ENCODE measurements at regions not wholly inside any gene's neighbourhood (a gene's known extent, or its start where the extent isn't known, plus 50 kb on each side); places are given as distances from the start of the nearest gene placed in this dataset.

DNA sequence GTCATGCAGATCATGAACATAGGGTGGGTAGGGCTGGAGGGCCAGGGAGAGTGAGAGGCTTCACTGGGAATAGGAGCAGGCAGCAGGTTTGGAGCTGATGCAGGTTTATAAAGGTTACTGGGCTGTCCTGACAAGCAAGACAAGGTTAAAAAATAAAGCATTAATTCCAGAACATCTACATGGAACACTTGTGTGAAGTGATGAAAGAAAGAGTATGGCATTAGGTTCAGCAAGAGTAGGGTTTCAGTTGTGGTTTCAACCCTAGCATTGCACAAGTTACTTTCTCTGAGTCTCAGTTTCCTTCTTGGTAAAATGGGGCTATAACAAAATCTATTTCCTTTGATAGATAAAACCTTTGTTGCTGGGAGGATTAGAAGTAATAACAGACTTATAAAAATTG, 114.6 kb upstream of the SESN3 start:
- no peak overlapping the region for H3K4me3 ChIP-seq (ENCODE audit: low read depth, low read length)
- H3K27ac ChIP-seq (ENCODE audit: insufficient read depth, low read length, poor library complexity, severe bottlenecking) = no peak overlapping the region
- Mint-ChIP-seq H3K27ac (peak overlapping the region; percentile 15 to 53 (median 42)), H3K9me3 (peaks cover 1 to 15% (median 9%) of the 10 kb centered on the region in 7 donors), H3K4me1 (peaks cover 0 to 14% (median 3%) of the 10 kb centered on the region in 4 donors), H3K27me3 (no peaks in the 10 kb centered on the region), H3K4me3 (no peak overlapping the region), H3K36me3 (peaks cover 9% of the 10 kb centered on the region)
- ATAC-seq (ENCODE audit: low read depth in 2 of 2) (no peak), DNase-seq (peak in 1 of 3 donors; percentile 76)
- peaks cover 0 to 6% of the 10 kb centered on the region in 2 experiments for H3K9me3 ChIP-seq (ENCODE audit: control insufficient read depth in 2 of 2, low read length in 2 of 2)
- H3K36me3 ChIP-seq (ENCODE audit: control insufficient read depth, insufficient read depth, low read length) = no peaks in the 10 kb centered on the region
- H3K4me1 ChIP-seq (ENCODE audit: control insufficient read depth, insufficient read depth, low read length, poor library complexity, severe bottlenecking) = no peaks in the 10 kb centered on the region
- H3K27me3 ChIP-seq (ENCODE audit: control insufficient read depth, insufficient read depth, low read length) = peaks cover 3% of the 10 kb centered on the region

DNA sequence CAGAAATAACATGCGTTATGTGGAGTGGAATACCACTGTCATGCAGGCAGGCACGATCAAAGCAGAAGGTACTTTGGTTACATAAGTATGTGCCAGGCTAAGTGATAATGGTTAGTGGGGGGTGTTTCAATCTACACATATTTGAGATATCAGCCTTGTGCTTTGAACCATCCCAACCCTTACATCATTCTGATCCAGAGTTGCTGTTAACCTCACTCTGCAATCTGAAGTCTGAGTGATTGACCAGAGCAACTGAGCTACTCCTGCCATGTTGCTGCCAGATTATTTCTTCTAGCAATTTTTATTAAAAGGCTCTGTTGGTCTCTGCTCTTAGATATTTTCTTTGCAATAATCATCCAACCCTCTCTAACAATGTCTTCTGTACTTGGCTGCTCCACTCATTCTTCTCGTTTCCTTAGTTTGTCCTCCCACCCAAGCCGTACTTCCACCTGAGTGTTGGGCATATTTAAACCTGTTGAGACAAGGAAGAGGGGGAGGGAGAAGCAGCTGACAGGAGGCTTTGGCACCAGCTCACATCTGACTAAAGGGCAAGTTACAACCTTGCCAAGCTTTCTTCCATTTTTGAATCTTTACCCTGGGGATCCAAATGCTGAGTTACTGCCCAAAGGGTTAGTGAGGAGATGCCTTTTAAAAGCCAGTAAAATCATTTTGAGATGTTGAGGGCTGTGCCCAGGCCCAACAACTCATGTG, 114.1 kb upstream of the SESN3 start:
- ATAC-seq (ENCODE audit: low read depth in 2 of 2) (no peak), DNase-seq (no peak)
- Mint-ChIP-seq H3K4me3 (no peak overlapping the region), H3K27me3 (no peaks in the 10 kb centered on the region), H3K9me3 (peaks cover 1 to 15% (median 9%) of the 10 kb centered on the region in 7 donors), H3K4me1 (peaks cover 0 to 14% (median 3%) of the 10 kb centered on the region in 4 donors), H3K27ac (peak overlapping the region; percentile 15 to 53 (median 42)), H3K36me3 (peaks cover 9% of the 10 kb centered on the region)
- peaks cover 3% of the 10 kb centered on the region for H3K27me3 ChIP-seq (ENCODE audit: control insufficient read depth, insufficient read depth, low read length)
- H3K4me1 ChIP-seq (ENCODE audit: control insufficient read depth, insufficient read depth, low read length, poor library complexity, severe bottlenecking) = no peaks in the 10 kb centered on the region
- no peaks in the 10 kb centered on the region for H3K36me3 ChIP-seq (ENCODE audit: control insufficient read depth, insufficient read depth, low read length)
- no peak overlapping the region for H3K4me3 ChIP-seq (ENCODE audit: low read depth, low read length)
- no peak overlapping the region for H3K27ac ChIP-seq (ENCODE audit: insufficient read depth, low read length, poor library complexity, severe bottlenecking)
- H3K9me3 ChIP-seq (ENCODE audit: control insufficient read depth in 2 of 2, low read length in 2 of 2) = peaks cover 0 to 6% of the 10 kb centered on the region in 2 experiments

- H3K27me3 Mint-ChIP-seq = no peaks in the 10 kb centered on the region
These were observed 110.2 kb upstream of the SESN3 start for GRCh38 chr11:95341221-95341620.

DNA sequence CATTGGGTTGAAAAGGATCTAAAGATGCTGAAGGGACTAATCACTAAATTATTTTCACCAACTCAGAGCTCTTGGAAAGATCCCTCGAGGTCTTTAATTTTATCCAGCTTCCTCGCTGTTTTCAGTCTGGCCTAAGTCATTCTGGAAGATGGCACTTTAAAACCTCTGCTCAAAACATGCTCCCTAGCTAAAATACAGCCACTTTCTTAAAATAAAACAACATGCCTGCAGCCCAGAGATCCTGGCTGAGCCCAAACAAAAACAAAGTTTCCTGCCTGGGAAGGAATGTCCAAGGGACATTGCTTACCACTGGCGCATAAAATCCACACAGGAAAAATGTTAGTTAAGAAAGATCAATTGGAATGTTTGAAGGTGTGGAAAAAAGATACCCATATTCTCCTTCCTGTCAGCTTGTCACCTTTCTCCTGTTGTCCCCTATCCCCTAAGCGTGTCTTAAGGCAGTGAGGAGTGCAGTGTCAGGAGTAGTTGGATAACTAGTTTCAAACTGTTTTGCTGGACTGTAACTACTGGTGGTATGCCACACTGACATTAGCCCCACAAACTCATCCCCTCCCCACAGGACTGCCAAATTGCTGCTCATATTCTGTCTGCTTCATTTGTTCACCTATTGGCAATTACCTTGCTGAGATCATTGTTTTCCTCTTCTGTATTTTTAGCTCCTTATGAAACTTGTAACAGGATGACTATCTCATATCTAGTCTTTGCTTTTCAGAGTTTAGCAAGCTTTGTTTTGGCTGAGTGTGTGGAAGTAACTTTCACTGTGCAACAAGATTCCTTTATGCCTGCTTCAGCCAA, 108.3 kb upstream of the SESN3 start:
- Histone ChIP-seq H3K36me3 (ENCODE audit: control insufficient read depth, insufficient read depth, low read length) (no peaks in the 10 kb centered on the region), H3K4me1 (ENCODE audit: control insufficient read depth, insufficient read depth, low read length, poor library complexity, severe bottlenecking) (peaks cover 17% of the 10 kb centered on the region), H3K9me3 (ENCODE audit: control insufficient read depth in 2 of 2, low read length in 2 of 2) (no peaks in the 10 kb centered on the region), H3K27ac (ENCODE audit: insufficient read depth, low read length, poor library complexity, severe bottlenecking) (no peak overlapping the region), H3K4me3 (ENCODE audit: low read depth, low read length) (no peak overlapping the region), H3K27me3 (ENCODE audit: control insufficient read depth, insufficient read depth, low read length) (peaks cover 3% of the 10 kb centered on the region)
- Mint-ChIP-seq H3K27ac (no peak overlapping the region), H3K36me3 (no peaks in the 10 kb centered on the region), H3K4me3 (no peak overlapping the region), H3K27me3 (no peaks in the 10 kb centered on the region), H3K9me3 (no peaks in the 10 kb centered on the region), H3K4me1 (peaks cover 0 to 4% (median 0%) of the 10 kb centered on the region in 4 donors)
- ATAC-seq (ENCODE audit: low read depth in 2 of 2) (no peak), DNase-seq (no peak)

More at GRCh38 chr11:95341221-95341620, 110.2 kb upstream of the SESN3 start:
- Histone ChIP-seq H3K4me1 (ENCODE audit: control insufficient read depth, insufficient read depth, low read length, poor library complexity, severe bottlenecking) (peaks cover 17% of the 10 kb centered on the region), H3K27me3 (ENCODE audit: control insufficient read depth, insufficient read depth, low read length) (peaks cover 3% of the 10 kb centered on the region), H3K36me3 (ENCODE audit: control insufficient read depth, insufficient read depth, low read length) (no peaks in the 10 kb centered on the region), H3K9me3 (ENCODE audit: control insufficient read depth in 2 of 2, low read length in 2 of 2) (no peaks in the 10 kb centered on the region), H3K27ac (ENCODE audit: insufficient read depth, low read length, poor library complexity, severe bottlenecking) (no peak overlapping the region), H3K4me3 (ENCODE audit: low read depth, low read length) (no peak overlapping the region)
- Mint-ChIP-seq H3K36me3 (no peaks in the 10 kb centered on the region), H3K27ac (no peak overlapping the region), H3K4me1 (peaks cover 0 to 13% (median 4%) of the 10 kb centered on the region in 4 donors), H3K9me3 (peaks cover 0 to 2% (median 0%) of the 10 kb centered on the region in 7 donors), H3K4me3 (no peak overlapping the region)
- ATAC-seq (ENCODE audit: low read depth in 2 of 2) (no peak), DNase-seq (no peak)

GRCh38 chr11:95338430-95338991, 107.5 kb upstream of the SESN3 start:
- no peak overlapping the region for H3K4me3 ChIP-seq (ENCODE audit: low read depth, low read length)
- Mint-ChIP-seq H3K36me3 (no peaks in the 10 kb centered on the region), H3K27ac (no peak overlapping the region), H3K27me3 (no peaks in the 10 kb centered on the region), H3K9me3 (no peaks in the 10 kb centered on the region), H3K4me1 (peaks cover 0 to 4% (median under 1%) of the 10 kb centered on the region in 4 donors), H3K4me3 (no peak overlapping the region)
- H3K9me3 ChIP-seq (ENCODE audit: control insufficient read depth in 2 of 2, low read length in 2 of 2) = no peaks in the 10 kb centered on the region
- no peak overlapping the region for H3K27ac ChIP-seq (ENCODE audit: insufficient read depth, low read length, poor library complexity, severe bottlenecking)
- H3K36me3 ChIP-seq (ENCODE audit: control insufficient read depth, insufficient read depth, low read length) = no peaks in the 10 kb centered on the region
- no peak for ATAC-seq (ENCODE audit: low read depth in 2 of 2)
- H3K27me3 ChIP-seq (ENCODE audit: control insufficient read depth, insufficient read depth, low read length) = peaks cover 2% of the 10 kb centered on the region
- H3K4me1 ChIP-seq (ENCODE audit: control insufficient read depth, insufficient read depth, low read length, poor library complexity, severe bottlenecking) = peaks cover 17% of the 10 kb centered on the region
- no peak for DNase-seq

DNA sequence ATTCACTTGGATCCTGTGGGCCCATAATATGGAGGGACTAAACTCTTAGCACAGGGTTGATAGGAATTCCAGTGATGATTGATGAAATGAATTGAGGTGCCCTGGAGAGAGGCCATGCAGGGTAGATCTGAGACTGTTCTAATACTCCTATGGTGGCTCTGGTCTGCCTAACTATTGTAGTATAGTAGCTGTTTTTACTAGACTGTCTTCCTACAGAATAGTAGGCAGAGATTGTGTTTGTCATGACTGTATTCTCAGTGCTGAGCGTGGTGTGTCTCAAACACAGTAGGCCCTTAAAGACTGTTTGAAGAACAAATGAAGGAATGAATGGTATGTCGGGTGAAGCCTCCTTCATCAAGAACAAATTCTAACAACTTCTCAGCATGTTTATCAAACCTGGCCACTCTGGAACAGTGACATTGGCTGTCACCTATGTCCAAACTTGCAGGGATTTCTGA, 107.0 kb upstream of the SESN3 start:
- Mint-ChIP-seq H3K27ac (no peak overlapping the region), H3K9me3 (no peaks in the 10 kb centered on the region), H3K4me1 (peaks cover 0 to 4% (median under 1%) of the 10 kb centered on the region in 4 donors), H3K27me3 (no peaks in the 10 kb centered on the region), H3K4me3 (no peak overlapping the region), H3K36me3 (no peaks in the 10 kb centered on the region)
- no peaks in the 10 kb centered on the region for H3K9me3 ChIP-seq (ENCODE audit: control insufficient read depth in 2 of 2, low read length in 2 of 2)
- DNase-seq = peak in 1 of 3 donors; percentile 4
- H3K36me3 ChIP-seq (ENCODE audit: control insufficient read depth, insufficient read depth, low read length) = no peaks in the 10 kb centered on the region
- no peak overlapping the region for H3K27ac ChIP-seq (ENCODE audit: insufficient read depth, low read length, poor library complexity, severe bottlenecking)
- no peaks in the 10 kb centered on the region for H3K27me3 ChIP-seq (ENCODE audit: control insufficient read depth, insufficient read depth, low read length)
- ATAC-seq (ENCODE audit: low read depth in 2 of 2) = peak in 1 of 2 donors; percentile 29
- H3K4me1 ChIP-seq (ENCODE audit: control insufficient read depth, insufficient read depth, low read length, poor library complexity, severe bottlenecking) = peaks cover 17% of the 10 kb centered on the region
- H3K4me3 ChIP-seq (ENCODE audit: low read depth, low read length) = peak overlapping the region; percentile 60

DNA sequence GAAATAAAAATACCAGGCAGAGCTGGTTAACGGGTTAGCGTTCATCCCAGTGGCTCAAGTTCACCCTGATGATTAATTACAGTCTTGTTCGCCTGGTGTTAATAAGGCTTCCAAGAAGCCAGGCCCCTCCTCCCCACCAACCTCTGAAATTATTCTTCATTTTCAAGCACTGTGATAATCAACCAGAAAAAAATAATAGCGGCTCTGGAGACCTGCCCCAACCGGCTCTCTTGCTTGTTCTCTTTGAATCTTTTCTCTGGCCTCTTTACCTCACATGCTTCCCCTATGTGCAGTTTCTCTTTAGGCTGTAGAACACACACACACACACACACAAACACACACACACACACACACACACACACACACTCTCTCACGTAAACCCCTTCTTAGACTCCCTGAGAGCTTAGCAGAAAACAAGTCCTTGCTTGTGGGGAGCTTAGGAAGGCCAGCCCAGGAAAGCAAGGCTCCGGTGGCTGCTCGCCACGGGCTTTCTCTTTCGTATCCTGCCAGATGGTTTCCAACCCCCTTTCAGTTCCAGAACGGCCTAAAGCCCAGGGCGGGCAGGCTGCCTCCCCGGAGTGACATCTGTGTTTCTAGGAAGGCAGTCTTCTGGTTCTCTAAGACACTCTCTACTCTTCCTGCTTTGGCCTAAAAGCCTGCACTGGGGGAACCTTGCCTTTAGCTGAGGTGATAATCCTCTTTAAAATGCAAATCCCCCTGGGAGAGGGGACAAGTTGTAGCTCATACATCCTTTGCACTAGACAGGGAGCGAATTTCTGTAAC, 106.4 kb upstream of the SESN3 start:
- H3K27ac ChIP-seq (ENCODE audit: insufficient read depth, low read length, poor library complexity, severe bottlenecking) = peak overlapping the region; percentile 56

More for the DNA sequence above, 106.4 kb upstream of the SESN3 start:
- H3K27ac Mint-ChIP-seq = no peak overlapping the region
- H3K4me3 Mint-ChIP-seq = no peak overlapping the region
- H3K36me3 Mint-ChIP-seq = no peaks in the 10 kb centered on the region
- ATAC-seq (ENCODE audit: low read depth in 2 of 2) = peak; percentile 69 to 70
- no peaks in the 10 kb centered on the region for H3K27me3 Mint-ChIP-seq
- H3K27me3 ChIP-seq (ENCODE audit: control insufficient read depth, insufficient read depth, low read length) = no peaks in the 10 kb centered on the region
- DNase-seq = peak in 2 of 3 donors; percentile 42 to 89
- no peaks in the 10 kb centered on the region for H3K36me3 ChIP-seq (ENCODE audit: control insufficient read depth, insufficient read depth, low read length)
- peaks cover 0 to 4% (median 2%) of the 10 kb centered on the region in 4 donors for H3K4me1 Mint-ChIP-seq
- H3K4me1 ChIP-seq (ENCODE audit: control insufficient read depth, insufficient read depth, low read length, poor library complexity, severe bottlenecking) = peaks cover 17% of the 10 kb centered on the region
- H3K4me3 ChIP-seq (ENCODE audit: low read depth, low read length) = peak overlapping the region; percentile 60
- H3K9me3 Mint-ChIP-seq = no peaks in the 10 kb centered on the region
- no peaks in the 10 kb centered on the region for H3K9me3 ChIP-seq (ENCODE audit: control insufficient read depth in 2 of 2, low read length in 2 of 2)

Data from CD4-positive, CD25-positive, alpha-beta regulatory T cell (primary cell).